Raji (cell line): ENCODE measurements at regions not wholly inside any gene's neighbourhood (a gene's known extent, or its start where the extent isn't known, plus 50 kb on each side); places are given as distances from the start of the nearest gene placed in this dataset.

Experiments used
- POLR2A ChIP-seq: IDR thresholded peaks from 2 replicates; pipeline ENCODE4 v1.6.1; 2011; ENCODE audit warnings: low read depth, low read length, control low read depth; ENCODE audit not compliant: insufficient read depth

DNA sequence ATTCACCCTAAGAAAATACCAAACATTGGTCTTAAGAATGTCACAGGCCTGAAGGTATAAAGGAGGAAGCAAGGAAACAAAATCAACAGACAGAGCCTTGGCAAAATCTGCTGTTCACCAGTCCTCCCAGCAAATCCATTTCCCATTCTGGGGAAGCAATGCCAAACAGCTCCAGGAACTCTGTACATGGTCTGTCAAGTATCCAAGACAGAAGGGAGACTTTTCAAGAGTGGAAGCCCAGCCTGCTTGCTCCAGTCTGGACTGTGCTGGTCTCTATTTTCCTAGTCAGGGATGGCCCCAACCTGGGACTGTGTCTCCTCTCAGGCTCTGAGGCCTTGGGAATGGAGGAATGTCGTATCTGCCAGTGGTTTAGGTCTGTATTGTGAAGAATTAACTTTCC lies 251.5 kb downstream of the DAD1 start:
- TF ChIP-seq POLR2A: no peak

DNA sequence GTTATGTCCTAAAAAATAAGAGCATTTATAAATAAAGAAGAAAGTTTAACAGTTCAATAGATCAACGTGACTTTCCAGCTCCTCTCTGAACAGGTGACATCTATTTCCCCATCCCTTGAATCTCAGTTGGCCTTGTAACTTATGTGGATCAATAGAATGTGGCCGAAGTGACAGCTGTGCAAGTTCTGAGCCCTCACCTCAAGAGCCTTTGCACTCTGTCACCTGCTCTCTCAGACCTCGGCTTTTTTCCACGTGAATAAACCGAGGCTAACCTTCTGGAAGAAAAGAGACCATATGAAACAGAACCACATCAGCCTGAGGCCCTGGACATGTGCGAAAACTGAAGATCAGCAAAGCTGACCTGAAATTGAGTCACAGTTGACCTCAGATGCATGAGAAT lies 253.0 kb downstream of the DAD1 start:
- no peak for TF ChIP-seq POLR2A

- no peak for TF ChIP-seq POLR2A
Observed at GRCh38 chr14:22334627-22335026, 254.4 kb downstream of the DAD1 start.

GRCh38 chr14:22334275-22334577 lies 254.8 kb downstream of the DAD1 start:
- TF ChIP-seq POLR2A: no peak

DNA sequence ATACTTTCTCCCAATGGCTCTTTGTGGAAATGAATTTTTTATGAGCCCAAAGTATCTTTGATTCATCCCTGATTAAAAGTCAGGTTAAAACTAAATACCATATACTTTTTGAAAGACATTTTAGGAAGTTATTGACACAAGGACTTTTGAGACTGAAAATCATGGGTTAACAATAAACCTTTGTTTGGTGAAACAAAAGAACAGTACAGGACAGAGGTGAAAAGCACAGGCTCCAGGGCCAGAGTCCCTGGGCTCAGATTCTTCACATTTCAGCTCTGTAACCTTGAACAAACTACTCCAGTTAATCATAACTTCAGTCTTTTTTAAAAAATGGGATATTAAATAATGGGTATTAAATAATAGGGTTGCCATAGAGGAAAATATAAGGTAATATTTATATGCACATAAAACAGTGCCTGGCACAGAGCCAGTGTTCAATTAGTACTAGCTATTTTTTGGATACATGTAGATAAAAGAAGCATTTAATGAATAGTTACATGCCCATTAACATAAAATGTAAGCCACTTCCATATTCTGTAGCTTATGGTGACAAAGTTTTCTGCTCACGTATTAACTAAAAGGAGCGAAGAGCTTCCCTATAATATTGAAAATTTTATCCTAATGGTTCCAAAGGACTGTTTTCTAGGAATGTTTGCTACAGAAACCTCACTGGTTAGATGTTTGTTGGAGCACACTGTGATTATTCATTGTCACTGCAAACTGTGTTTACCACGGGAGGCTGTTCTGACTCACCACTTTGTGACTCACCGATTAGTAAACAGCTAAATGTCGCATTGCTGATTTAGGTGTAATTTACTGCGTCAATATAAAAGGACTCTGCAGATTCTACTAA lies 255.4 kb downstream of the DAD1 start:
- no peak for TF ChIP-seq POLR2A

- no peak for TF ChIP-seq POLR2A
Observed at GRCh38 chr14:22332686-22333421, 256.2 kb downstream of the DAD1 start.

- TF ChIP-seq POLR2A: no peak
Observed at GRCh38 chr14:22329371-22329770, 259.7 kb downstream of the DAD1 start.

DNA sequence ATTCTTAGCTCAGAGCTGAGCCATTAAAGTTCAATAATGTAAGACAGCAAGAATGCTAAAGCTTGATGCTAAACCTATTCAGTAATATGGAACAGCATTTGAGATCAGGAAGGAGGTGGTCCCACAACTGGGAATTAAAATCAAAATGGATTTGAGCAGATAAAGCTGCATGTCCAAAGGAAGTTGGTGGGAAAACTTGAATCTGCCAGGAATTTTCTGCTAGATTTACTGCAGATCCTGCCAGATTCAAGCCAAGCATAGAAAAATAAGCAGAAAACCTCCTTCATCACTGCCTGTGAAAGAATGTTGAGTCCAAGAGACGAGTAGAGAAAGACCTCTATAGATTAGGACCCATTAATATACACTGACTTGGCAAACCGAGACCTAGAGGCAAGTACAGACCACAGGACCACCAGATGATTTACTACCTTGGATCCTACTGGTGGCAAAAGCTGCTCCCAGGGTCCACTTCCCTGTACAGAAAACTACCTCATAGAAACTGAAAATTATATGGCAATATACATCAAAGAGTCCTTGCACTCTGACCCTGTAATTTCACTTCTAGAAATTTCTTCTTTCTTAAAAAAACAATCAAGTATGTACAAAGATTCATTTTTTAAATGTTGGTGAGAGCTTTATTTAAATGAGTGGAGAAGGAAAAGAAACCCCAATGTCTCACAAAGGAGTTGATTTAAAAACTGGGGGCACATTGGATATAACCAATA lies 263.2 kb downstream of the DAD1 start:
- TF ChIP-seq POLR2A: no peak

- no peak for TF ChIP-seq POLR2A
Observed at GRCh38 chr14:22320362-22320750, 268.7 kb downstream of the DAD1 start.

GRCh38 chr14:22319526-22320361 lies 269.3 kb downstream of the DAD1 start:
- TF ChIP-seq POLR2A: no peak

DNA sequence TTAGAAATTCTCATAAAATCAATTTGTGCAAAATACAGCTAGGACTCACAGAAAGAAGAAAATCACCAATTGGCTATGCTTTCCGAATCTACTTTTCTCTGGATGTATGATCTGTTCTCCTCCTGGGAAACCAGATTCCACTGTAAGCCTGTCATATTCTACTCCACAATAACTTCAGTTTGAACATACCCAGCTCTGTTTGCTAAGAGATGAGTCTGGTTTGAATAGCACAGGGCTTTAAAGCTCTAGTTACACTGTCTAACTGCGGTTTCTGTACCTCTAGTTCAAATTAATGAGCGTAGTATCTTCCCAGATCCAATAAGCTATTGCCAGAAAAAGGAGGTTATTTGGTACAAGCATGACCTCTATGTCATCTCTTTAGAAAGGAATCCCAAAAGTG lies 270.1 kb downstream of the DAD1 start:
- no peak for TF ChIP-seq POLR2A

DNA sequence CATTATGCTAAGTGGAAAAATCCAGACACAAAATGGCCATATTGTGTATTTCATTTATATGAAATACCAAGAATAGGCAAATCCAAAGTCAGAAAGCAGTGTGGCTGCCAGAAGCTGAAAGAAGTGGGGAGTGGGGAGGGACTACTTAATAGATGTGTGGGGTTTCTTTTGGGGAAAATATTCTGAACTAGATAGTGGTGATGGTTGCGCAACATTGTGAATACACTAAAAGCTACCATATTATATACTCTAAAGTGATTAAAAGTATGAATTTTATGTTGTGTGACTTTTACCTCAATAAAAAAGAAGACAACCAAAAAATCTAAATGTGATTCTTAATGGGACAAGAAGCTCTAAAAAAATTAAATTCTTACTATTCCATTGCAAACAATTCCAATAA lies 272.6 kb downstream of the DAD1 start:
- no peak for TF ChIP-seq POLR2A

GRCh38 chr14:22315336-22315735 lies 273.7 kb downstream of the DAD1 start:
- TF ChIP-seq POLR2A: no peak

GRCh38 chr14:22314183-22314820 lies 274.7 kb downstream of the DAD1 start:
- no peak for TF ChIP-seq POLR2A

GRCh38 chr14:22313172-22313801 lies 275.7 kb downstream of the DAD1 start:
- TF ChIP-seq POLR2A: no peak

GRCh38 chr14:22311636-22312035 lies 277.4 kb downstream of the DAD1 start:
- TF ChIP-seq POLR2A: no peak
